ENCODE measurements at regions not wholly inside any gene's neighbourhood (a gene's known extent, or its start where the extent isn't known, plus 50 kb on each side); places are given as distances from the start of the nearest gene placed in this dataset.

GRCh38 chr1:231108516-231109302 lies 53.1 kb upstream of the TRIM67 start:
- no peak for DNase-seq

GRCh38 chr1:231107600-231108326 lies 54.1 kb upstream of the TRIM67 start:
- DNase-seq, result no peak

- no peak for DNase-seq
Measured at GRCh38 chr1:231107151-231107550, 54.7 kb upstream of the TRIM67 start.

- DNase-seq, result peak; percentile 92
Measured at GRCh38 chr1:231106347-231106746, 55.5 kb upstream of the TRIM67 start.

- no peak for DNase-seq
Measured at GRCh38 chr1:231104917-231105316, 56.9 kb upstream of the TRIM67 start.

DNA sequence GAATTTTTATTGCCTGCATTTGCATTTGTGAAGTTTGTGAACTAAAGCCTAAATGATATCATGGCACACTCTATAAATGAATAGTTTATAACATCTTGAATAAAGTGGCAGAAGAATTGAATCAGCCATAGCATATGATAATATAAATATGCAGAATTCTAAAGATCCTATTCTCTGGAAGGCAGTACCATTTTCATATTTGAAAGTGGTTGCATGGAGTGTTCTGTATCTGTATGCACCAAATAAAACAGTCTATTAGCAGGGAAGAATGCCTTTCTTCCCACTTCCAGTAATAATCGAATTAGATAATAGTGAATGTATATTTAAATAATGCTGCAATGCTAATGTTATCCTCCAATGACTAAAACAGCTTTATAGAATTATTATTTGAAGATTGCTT lies 57.9 kb upstream of the TRIM67 start:
- DNase-seq, result no peak

GRCh38 chr1:231099996-231100767 lies 60.1 kb upstream of the FAM89A start:
- no peak for DNase-seq

DNA sequence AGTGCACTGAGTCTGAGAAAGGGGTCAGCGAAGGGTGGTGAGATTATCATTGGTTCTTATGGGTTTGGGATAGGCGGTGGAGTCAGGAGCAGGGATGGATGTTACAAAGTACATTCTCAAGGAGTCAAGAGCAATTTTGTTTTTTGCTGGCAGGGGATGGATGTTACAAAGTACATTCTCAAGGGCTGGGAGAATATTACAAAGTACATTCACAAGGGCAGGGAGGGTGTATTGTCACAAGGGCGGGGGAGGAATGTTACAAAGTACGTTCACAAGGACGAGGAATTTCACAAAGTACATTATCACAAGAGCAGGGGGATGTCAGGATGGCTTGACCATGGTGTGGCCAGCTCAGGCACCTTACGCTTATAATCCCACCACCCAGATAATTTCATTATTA lies 59.3 kb upstream of the FAM89A start:
- no peak for DNase-seq

DNA sequence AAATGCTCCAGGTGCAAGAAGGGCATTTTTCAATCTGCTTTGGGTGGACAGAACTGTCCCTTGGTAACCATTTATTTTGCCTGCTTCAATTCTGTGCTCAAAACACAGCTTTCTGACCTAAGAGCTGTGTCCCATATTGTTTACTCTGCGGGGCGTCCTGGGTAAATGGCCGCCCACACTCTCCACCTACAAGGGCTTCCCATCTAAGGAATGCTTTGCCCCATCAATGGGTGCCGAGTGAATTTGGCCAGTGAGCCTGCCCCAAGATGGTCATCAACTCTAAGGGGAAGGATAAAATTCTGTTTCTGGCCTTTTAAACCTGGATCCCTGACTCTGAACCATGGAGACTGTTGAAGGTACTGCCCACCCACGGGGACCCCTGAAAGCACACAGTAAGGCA lies 55.5 kb upstream of the FAM89A start:
- DNase-seq, result no peak

- DNase-seq, result no peak
Measured at GRCh38 chr1:231094421-231094820, 54.4 kb upstream of the FAM89A start.

DNA sequence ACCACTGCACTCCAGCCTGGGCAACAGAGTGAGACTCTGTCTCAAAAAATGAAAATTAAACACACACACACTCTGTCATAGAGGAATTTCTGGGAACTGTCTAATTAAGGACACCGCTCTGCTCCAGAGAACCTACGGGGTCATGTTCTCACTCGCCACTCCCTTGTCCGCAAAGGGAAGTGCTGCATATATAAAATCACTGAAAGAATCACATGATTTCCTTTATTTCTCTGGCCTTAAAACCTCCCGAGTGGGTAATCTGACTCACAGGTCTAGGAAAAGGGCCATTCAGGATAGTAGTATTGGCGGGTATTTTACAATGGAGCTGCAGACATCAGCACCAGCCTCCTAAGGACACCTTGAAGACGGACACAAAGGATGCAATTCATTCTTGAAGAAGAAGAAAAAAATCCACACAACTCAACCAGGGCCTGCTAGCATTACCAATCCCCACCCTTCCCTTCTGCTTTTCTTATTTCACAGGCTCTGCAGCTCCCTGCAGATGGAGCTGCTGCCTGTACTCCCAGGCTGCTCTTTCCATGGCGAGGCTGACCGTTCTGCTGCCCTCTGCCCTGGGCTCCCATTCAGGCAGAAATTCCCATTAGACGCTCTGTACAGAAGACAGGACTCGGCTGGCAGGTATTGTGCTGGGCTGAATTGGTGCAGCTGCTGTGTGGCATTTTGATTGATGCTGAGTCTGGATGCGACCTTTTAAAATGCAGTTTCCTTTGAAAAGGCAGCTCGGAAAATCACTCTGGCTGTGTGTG lies 53.3 kb upstream of the FAM89A start:
- DNase-seq, result peak; percentile 17

- DNase-seq, result no peak
Measured at GRCh38 chr1:231092380-231092779, 52.3 kb upstream of the FAM89A start.

DNA sequence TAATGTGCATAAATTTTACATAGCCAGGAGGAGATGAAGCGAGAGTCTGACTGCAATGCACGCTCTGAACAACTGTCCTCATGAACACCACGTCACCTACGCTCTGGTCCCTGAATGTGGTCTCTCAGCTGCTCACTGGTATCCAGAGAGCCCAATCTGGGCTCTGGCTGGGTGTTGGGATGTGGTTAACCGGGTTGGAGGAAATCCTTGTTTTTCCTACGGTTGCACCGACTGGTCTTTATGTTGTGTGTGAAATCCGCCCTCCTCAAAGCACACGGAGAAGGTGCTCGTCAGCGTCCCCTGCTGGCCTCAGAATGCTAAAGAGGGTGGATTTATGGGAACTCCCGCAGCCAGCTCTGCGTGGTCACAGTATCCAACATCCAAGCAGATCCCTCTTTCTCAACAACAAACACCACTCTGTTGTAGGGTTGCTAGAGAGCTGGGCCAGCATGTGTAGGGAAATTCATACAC lies 51.8 kb upstream of the FAM89A start:
- DNase-seq, result peak; percentile 12

GRCh38 chr1:231091415-231091814 lies 51.4 kb upstream of the FAM89A start:
- no peak for DNase-seq
